Hepatocyte (in vitro differentiated cells): ENCODE measurements at regions not wholly inside any gene's neighbourhood (a gene's known extent, or its start where the extent isn't known, plus 50 kb on each side); places are given as distances from the start of the nearest gene placed in this dataset.

Source experiments
- EZH2 ChIP-seq: fragments of 200-600 bp; sonication (generic); IDR thresholded peaks from 2 replicates; pipeline ENCODE4 v1.6.1; 2016; ENCODE audit warnings: antibody characterized with exemption, mild to moderate bottlenecking, borderline replicate concordance
- TF ChIP-seq, protein P1 (sequence below): fragments of 200-600 bp; sonication (generic); IDR thresholded peaks from 2 replicates; pipeline ENCODE4 v1.5.1; 2016; ENCODE audit warnings: antibody characterized with exemption, mild to moderate bottlenecking; ENCODE audit not compliant: poor library complexity

DNA sequence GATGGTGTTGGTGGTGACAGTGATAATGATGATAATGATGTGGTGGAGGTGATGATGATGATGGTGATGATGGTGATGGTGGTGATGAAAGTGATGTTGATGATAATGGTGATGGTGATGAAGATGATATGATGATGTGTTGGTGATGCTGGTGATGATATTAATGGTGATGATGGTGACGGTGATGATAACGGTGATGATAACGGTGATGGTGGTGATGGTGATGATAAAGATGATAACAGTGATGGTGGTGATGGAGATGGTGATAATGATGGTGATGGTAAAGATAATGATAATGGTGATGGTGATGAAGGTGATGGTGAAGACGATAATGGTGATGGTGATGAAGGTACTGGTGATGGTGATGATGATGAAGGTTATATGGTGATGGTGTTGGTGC is 76.6 kb downstream of the UNCX start:
- TF ChIP-seq, protein P1, sequence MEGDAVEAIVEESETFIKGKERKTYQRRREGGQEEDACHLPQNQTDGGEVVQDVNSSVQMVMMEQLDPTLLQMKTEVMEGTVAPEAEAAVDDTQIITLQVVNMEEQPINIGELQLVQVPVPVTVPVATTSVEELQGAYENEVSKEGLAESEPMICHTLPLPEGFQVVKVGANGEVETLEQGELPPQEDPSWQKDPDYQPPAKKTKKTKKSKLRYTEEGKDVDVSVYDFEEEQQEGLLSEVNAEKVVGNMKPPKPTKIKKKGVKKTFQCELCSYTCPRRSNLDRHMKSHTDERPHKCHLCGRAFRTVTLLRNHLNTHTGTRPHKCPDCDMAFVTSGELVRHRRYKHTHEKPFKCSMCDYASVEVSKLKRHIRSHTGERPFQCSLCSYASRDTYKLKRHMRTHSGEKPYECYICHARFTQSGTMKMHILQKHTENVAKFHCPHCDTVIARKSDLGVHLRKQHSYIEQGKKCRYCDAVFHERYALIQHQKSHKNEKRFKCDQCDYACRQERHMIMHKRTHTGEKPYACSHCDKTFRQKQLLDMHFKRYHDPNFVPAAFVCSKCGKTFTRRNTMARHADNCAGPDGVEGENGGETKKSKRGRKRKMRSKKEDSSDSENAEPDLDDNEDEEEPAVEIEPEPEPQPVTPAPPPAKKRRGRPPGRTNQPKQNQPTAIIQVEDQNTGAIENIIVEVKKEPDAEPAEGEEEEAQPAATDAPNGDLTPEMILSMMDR, result no peak
- TF ChIP-seq EZH2, result no peak
